Neutrophil (primary cell): ENCODE measurements at regions not wholly inside any gene's neighbourhood (a gene's known extent, or its start where the extent isn't known, plus 50 kb on each side); places are given as distances from the start of the nearest gene placed in this dataset.

Experiments
- H3K27ac ChIP-seq: fragments of 200-600 bp; sonication (generic); 2 replicates; pipeline ENCODE4 v1.5.1; 2016; ENCODE audit warnings: mild to moderate bottlenecking, moderate library complexity
- H3K27me3 ChIP-seq: fragments of 200-600 bp; sonication (generic); 2 replicates; pipeline ENCODE4 v1.6.0; 2016; ENCODE audit warnings: mild to moderate bottlenecking
- H3K36me3 ChIP-seq: fragments of 200-600 bp; sonication (generic); 2 replicates; pipeline ENCODE4 v1.5.1; 2017
- H3K4me1 ChIP-seq, 2 experiments: fragments of 200-600 bp in 1 of 2; sonication (generic) in 1 of 2; 1 replicate in 1 of 2; 2 replicates in 1 of 2; pipeline versions ENCODE4 v1.5.1 to v1.6.1; 2013 to 2016; ENCODE audit warnings: low read depth in 1 of 2, low read length in 1 of 2, mild to moderate bottlenecking in 1 of 2, moderate library complexity in 1 of 2; ENCODE audit not compliant: control insufficient read depth in 1 of 2, insufficient read depth in 1 of 2
- H3K4me3 ChIP-seq, 2 experiments: fragments of 200-600 bp in 1 of 2; sonication (generic) in 1 of 2; 1 replicate in 1 of 2; 2 replicates in 1 of 2; pipeline ENCODE4 v1.5.1; 2013 to 2016; ENCODE audit warnings: low read depth in 1 of 2, low read length in 1 of 2, mild to moderate bottlenecking in 1 of 2, moderate library complexity in 1 of 2
- H3K9me3 ChIP-seq: fragments of 200-600 bp; sonication (generic); 2 replicates; pipeline ENCODE4 v1.5.1; 2016
- CTCF ChIP-seq: fragments of 200-600 bp; sonication (generic); IDR thresholded peaks from 2 replicates; pipeline ENCODE4 v1.5.1; 2016; ENCODE audit warnings: antibody characterized with exemption

GRCh38 chr13:107375701-107376340 lies 807.9 kb upstream of the ARGLU1 start:
- Histone ChIP-seq H3K36me3 (no peaks in the 10 kb centered on the region), H3K9me3 (no peaks in the 10 kb centered on the region), H3K27ac (no peak overlapping the region), H3K4me1 (no peaks in the 10 kb centered on the region), H3K4me3 (no peak overlapping the region), H3K27me3 (no peaks in the 10 kb centered on the region)
- TF ChIP-seq CTCF, result no peak

- Histone ChIP-seq H3K27ac (no peak overlapping the region), H3K27me3 (no peaks in the 10 kb centered on the region), H3K4me3 (no peak overlapping the region), H3K9me3 (no peaks in the 10 kb centered on the region), H3K4me1 (no peaks in the 10 kb centered on the region), H3K36me3 (no peaks in the 10 kb centered on the region)
- TF ChIP-seq CTCF, result no peak
Observed at GRCh38 chr13:107374038-107374437, 806.1 kb upstream of the ARGLU1 start.

GRCh38 chr13:107373551-107373950 lies 805.6 kb upstream of the ARGLU1 start:
- H3K27me3 ChIP-seq, result no peaks in the 10 kb centered on the region
- H3K27ac ChIP-seq, result no peak overlapping the region
- H3K36me3 ChIP-seq, result no peaks in the 10 kb centered on the region
- no peaks in the 10 kb centered on the region for H3K9me3 ChIP-seq
- no peak for TF ChIP-seq CTCF
- no peak overlapping the region for H3K4me3 ChIP-seq
- no peaks in the 10 kb centered on the region for H3K4me1 ChIP-seq

GRCh38 chr13:107370015-107370785 lies 802.3 kb upstream of the ARGLU1 start:
- Histone ChIP-seq H3K4me3 (no peak overlapping the region), H3K27ac (no peak overlapping the region), H3K36me3 (no peaks in the 10 kb centered on the region), H3K4me1 (no peaks in the 10 kb centered on the region), H3K9me3 (no peaks in the 10 kb centered on the region), H3K27me3 (no peaks in the 10 kb centered on the region)
- TF ChIP-seq CTCF, result no peak

- no peak for TF ChIP-seq CTCF
- Histone ChIP-seq H3K4me3 (no peak overlapping the region), H3K4me1 (no peaks in the 10 kb centered on the region), H3K27me3 (no peaks in the 10 kb centered on the region), H3K9me3 (no peaks in the 10 kb centered on the region), H3K36me3 (no peaks in the 10 kb centered on the region), H3K27ac (no peak overlapping the region)
Observed at GRCh38 chr13:107367258-107367657, 799.3 kb upstream of the ARGLU1 start.
